HK-2 (cell line): ENCODE measurements at regions not wholly inside any gene's neighbourhood (a gene's known extent, or its start where the extent isn't known, plus 50 kb on each side); places are given as distances from the start of the nearest gene placed in this dataset.

Source experiments
- DNase-seq: peaks from one replicate; pipeline ENCODE4 v3.0.0-alpha.2; 2018; ENCODE audit not compliant: unreplicated experiment

DNA sequence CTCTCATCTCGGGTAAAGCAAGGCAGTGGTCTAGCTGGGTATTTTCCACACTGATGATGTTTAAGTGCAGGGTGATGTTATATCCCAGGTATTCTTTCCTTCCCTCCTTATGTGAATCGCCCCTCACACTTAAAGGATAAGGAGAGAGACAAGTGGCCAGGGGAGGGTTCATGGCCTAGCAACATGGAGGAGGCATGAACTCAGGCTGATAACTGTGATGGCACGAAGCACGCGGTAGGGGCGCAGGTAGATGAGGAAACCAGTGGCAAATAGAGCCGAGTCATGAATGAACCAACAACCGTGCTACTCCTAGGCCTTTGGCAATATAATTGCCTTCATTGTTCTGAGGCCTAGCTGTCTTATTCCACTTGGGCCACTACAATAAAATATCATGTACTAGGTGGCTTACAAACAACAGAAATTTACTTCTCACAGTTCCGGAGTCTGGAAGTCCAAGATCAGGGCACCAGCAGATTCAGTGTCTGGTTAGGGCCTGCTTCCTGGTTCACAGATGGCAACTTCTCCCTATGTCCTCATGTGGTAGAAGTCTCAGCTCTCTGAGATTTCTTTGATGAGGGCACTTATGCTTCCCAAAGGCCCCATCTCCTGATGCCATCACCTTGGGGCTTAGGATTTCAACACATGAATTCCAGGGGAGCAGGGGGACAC lies 56.0 kb upstream of the PIK3CG start:
- no peak for DNase-seq

DNA sequence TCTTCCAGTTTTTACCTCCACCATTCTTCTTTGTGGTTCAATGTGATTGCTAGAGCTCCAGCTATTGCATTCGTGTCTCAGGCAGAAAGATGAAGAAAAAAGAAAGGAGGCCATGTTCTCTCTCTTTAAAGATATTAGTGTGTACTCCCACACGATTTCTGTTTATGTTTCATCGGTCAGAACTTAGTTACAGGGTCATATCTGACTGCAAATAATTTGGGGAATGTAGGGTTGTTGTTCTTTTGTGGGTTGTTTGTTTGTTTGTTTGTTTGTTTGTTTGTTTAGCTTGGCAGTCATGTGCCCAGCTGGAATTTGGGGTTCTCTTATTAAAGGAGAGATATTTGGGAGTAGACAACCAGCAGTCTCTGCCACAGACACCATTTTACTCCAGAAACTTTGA lies 53.6 kb upstream of the PIK3CG start:
- DNase-seq = no peak

GRCh38 chr7:106812027-106812643 lies 52.9 kb upstream of the PIK3CG start:
- DNase-seq = no peak

DNA sequence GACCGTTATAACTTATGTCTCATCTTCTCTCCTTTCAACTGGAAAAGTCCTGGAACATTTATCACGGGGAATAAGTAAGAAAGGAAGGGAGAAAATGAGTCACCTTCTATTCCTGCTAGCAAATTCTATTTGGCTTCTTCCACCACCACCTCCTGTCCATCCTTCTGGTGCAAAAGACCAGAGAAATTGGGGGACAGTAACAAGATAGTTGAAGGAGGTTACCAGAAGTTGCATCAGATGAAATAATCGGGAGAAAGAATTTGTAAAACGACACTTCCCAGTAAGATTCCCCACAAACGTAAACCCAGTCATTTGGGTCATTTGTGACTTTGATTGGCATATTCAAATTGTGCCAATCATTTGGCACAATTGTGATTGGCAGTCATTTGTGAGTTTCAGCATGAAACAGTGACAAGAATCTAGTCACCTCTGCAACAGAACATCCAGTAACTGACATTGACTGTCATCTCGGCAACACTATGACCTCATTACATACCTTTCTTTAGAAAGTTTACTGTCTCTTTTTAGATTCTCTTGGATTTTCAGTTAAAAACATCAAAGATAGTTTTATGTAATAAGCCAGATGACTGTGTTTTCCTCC lies 51.3 kb upstream of the PIK3CG start:
- DNase-seq = no peak

DNA sequence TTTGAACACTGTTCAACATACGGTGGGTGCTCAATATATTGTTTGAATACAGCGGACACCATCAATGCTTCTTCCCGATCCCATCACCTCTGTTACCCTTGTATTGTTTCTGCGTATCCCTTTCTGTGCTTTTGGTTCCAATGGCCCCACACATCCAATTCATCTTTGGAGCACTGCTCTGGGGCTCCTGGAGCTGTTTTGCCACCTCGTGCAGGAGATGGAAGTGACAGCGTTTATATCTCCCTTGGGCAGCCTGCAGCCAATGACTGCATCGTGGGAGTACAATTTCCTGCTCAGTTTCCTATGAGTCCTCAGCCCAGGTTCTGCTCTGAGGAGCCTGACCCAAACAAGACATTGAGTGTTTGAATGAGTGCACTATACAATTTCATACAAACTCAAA lies 50.2 kb upstream of the PIK3CG start:
- no peak for DNase-seq
